RWPE2 (cell line): ENCODE measurements at regions not wholly inside any gene's neighbourhood (a gene's known extent, or its start where the extent isn't known, plus 50 kb on each side); places are given as distances from the start of the nearest gene placed in this dataset.
A peak's percentile ranks its signal among the peaks of the same experiment; 100 is the strongest.

Experiments
- ATAC-seq: fragments of 200-7000 bp; cut with Tn5 transposase; 3 replicates; pipeline ENCODE4 v1.9.1; 2021; ENCODE audit warnings: low read depth
- DNase-seq: peaks from one replicate; pipeline ENCODE4 v3.0.0-alpha.2; 2020; ENCODE audit warnings: low spot score
- H3K27ac ChIP-seq: fragments of 450-650 bp; 2 replicates; pipeline ENCODE4 v1.5.1; 2017; ENCODE audit warnings: mild to moderate bottlenecking; ENCODE audit not compliant: poor library complexity, severe bottlenecking
- H3K27me3 ChIP-seq: fragments of 250-450 bp; sonication (Bioruptor Pico); 2 replicates; pipeline ENCODE4 v1.5.1; 2021; ENCODE audit warnings: mild to moderate bottlenecking, moderate library complexity; ENCODE audit not compliant: insufficient read depth, poor library complexity, severe bottlenecking
- H3K36me3 ChIP-seq: fragments of 250-450 bp; sonication (Bioruptor Pico); 2 replicates; pipeline ENCODE4 v1.5.1; 2020; ENCODE audit warnings: low read depth, mild to moderate bottlenecking, moderate library complexity
- H3K4me1 ChIP-seq: fragments of 250-450 bp; sonication (Bioruptor Pico); 2 replicates; pipeline ENCODE4 v1.5.1; 2021; ENCODE audit warnings: mild to moderate bottlenecking, moderate library complexity; ENCODE audit not compliant: insufficient read depth, poor library complexity, severe bottlenecking
- H3K4me3 ChIP-seq: fragments of 250-450 bp; sonication (Bioruptor Pico); 2 replicates; pipeline ENCODE4 v1.5.1; 2021; ENCODE audit warnings: mild to moderate bottlenecking, moderate library complexity; ENCODE audit not compliant: severe bottlenecking
- H3K9me3 ChIP-seq: fragments of 250-450 bp; sonication (Bioruptor Pico); 2 replicates; pipeline ENCODE4 v1.5.1; 2021; ENCODE audit warnings: mild to moderate bottlenecking, moderate library complexity; ENCODE audit not compliant: severe bottlenecking
- TF ChIP-seq, protein P1 (sequence below): fragments of 450-650 bp; IDR thresholded peaks from one replicate; pipeline ENCODE4 v1.5.1; 2017; ENCODE audit warnings: mild to moderate bottlenecking, moderate library complexity; ENCODE audit not compliant: poor library complexity, severe bottlenecking

DNA sequence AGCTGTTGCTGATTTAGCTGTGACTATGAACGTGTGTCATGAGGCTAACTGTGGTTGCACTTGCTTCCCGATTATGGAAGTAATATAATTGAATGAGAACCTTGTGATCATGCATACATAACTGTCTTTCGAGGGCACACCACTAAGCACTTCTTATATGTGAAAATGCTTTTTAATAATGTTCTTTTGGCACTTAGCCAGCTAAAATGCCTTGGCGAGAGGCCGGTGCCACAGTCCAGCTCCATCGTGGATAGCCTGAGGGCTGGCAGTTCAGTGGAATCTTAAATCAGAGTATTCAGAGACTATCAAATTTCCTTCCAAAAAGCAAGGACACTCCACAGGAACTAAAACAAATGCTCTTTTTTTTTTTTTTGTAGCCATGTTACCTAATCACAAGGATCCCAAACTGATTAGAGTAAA, 161.6 kb upstream of the FRMD4B start:
- DNase-seq (no peak), ATAC-seq (peak; percentile 30; the same call in 1 of the 3 replicates)
- no peak overlapping the region for H3K4me3 ChIP-seq
- no peaks in the 10 kb centered on the region for H3K36me3 ChIP-seq
- no peaks in the 10 kb centered on the region for H3K9me3 ChIP-seq
- H3K27me3 ChIP-seq = no peaks in the 10 kb centered on the region
- no peak overlapping the region for H3K27ac ChIP-seq
- TF ChIP-seq, protein P1, sequence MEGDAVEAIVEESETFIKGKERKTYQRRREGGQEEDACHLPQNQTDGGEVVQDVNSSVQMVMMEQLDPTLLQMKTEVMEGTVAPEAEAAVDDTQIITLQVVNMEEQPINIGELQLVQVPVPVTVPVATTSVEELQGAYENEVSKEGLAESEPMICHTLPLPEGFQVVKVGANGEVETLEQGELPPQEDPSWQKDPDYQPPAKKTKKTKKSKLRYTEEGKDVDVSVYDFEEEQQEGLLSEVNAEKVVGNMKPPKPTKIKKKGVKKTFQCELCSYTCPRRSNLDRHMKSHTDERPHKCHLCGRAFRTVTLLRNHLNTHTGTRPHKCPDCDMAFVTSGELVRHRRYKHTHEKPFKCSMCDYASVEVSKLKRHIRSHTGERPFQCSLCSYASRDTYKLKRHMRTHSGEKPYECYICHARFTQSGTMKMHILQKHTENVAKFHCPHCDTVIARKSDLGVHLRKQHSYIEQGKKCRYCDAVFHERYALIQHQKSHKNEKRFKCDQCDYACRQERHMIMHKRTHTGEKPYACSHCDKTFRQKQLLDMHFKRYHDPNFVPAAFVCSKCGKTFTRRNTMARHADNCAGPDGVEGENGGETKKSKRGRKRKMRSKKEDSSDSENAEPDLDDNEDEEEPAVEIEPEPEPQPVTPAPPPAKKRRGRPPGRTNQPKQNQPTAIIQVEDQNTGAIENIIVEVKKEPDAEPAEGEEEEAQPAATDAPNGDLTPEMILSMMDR = no peak
- no peaks in the 10 kb centered on the region for H3K4me1 ChIP-seq

DNA sequence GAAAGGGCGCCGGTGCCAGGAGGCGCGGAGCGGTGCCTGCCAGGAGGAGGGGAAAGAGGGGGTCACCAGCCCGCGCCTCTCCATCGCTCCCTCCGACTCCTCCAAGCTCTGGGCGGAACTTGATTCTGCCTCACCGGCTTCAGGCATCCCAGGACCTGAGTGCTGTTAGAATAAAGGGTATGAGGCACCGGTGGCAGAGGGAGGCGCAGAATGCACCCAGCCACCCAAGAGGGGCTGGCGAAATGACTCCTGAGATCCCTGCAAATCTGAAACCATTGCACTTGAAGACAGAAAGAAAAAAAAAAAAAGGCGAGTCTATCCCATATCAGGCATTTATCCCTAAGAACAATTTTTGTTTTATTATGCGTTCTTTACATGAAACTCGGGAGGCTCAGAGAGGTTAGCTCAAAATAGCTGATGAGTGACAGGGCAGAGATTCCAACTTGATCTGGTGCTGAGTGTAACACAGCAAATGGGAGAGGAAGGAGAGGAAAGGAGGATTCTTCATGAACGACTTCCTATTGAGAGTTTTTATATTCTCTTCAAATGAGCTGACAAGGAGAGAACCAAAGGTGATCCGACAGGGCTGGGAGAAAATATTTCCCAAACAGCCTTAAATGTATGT, 157.0 kb upstream of the FRMD4B start:
- Histone ChIP-seq H3K9me3 (no peaks in the 10 kb centered on the region), H3K27ac (peak overlapping the region; percentile 97), H3K36me3 (peaks cover 5% of the 10 kb centered on the region; the same call in 1 of the 2 replicates), H3K4me1 (peaks cover 8% of the 10 kb centered on the region), H3K27me3 (no peaks in the 10 kb centered on the region), H3K4me3 (peak overlapping the region; percentile 81)
- DNase-seq (peak; percentile 64), ATAC-seq (peak; percentile 60)
- TF ChIP-seq, protein P1 = peak; percentile 4

DNA sequence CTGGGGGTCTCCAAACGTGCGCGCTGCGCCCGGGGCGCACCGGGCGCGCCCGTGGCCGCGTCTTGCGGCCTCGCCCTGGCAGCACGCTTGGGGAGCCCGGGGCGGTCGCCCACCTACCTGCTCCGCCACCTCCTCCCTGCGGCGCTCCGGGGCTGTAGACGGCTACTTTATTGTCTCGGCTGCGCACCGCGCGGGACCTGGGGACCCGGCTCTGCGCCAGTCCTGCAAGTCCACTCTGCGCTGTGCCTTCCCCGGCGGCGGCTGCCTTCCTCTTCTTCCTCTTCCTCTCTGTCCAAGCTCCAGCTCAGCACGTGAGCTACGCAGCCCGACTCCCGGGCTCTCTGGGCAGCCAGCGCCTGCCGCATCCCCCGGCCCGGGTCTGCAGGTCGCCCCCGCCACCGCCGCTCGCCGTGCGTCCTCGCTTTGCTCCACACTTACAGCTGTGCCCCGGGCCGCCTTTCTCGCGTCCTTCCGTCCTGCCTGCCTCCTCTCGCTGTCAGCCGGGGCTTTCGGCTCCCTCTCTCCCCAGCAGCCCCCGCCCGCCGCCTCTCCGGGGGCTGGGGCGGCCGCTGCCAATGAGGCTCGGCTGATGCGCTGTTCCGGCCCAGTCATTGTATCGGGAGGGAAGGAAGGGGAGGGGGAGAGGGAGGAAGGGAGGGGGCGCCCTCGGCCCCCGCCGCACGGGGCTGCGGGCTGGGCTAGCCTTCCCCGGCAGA, 156.4 kb upstream of the FRMD4B start:
- Histone ChIP-seq H3K9me3 (no peaks in the 10 kb centered on the region), H3K4me1 (peaks cover 8% of the 10 kb centered on the region), H3K4me3 (peak overlapping the region; percentile 81), H3K27me3 (no peaks in the 10 kb centered on the region), H3K36me3 (peaks cover 9% of the 10 kb centered on the region; the same call in 1 of the 2 replicates), H3K27ac (peak overlapping the region; percentile 97)
- DNase-seq = peak; percentile 63
- TF ChIP-seq, protein P1 = peak; percentile 13
- peak; percentile 61 for ATAC-seq

DNA sequence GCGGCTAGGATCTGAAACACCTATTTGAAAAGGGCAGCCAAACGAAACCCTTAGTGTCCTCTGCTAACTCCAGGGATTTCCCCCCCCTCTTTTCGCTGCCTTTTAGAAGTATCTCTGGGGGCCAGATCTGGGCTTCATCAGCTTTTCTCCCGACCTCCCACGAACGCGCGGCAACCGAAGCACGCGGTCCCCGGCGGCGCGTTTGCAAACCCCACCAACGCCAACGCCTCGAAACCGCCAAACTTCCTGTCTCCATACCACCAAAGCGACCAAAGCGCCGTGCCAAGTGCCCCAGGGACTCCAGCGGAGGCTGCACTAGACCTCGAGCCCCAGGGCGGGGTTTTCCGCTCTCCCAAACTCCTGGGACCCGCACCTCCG, 155.8 kb upstream of the FRMD4B start:
- Histone ChIP-seq H3K9me3 (no peaks in the 10 kb centered on the region), H3K36me3 (peaks cover 9% of the 10 kb centered on the region; the same call in 1 of the 2 replicates), H3K27ac (peak overlapping the region; percentile 97), H3K4me3 (peak overlapping the region; percentile 81), H3K4me1 (peaks cover 8% of the 10 kb centered on the region), H3K27me3 (no peaks in the 10 kb centered on the region)
- DNase-seq (peak; percentile 66), ATAC-seq (peak; percentile 5; the same call in 2 of the 3 replicates)
- TF ChIP-seq, protein P1 = no peak
